ENCODE measurements at regions not wholly inside any gene's neighbourhood (a gene's known extent, or its start where the extent isn't known, plus 50 kb on each side); places are given as distances from the start of the nearest gene placed in this dataset.

DNA sequence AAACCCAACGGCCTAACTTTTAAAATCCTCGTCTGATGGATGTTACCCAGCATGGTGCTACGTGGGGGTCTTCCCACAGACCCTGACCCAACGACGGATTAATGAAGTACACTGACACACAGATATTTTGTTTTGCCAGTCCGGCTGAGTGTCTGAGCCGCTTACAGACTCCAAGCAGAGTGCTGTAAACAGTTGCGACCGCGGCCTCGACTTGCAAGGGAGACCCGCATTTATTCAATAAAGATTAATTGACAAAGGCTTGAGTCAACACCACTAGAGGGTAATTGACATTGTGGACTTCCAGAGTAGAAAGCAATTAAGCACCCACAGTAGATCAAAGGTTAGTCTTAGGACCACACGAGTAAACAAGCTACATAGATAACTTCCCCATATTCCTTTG lies 1042.4 kb downstream of the AACS start:
- no peak for DNase-seq

GRCh38 chr12:126108247-126108646 lies 1043.0 kb downstream of the AACS start:
- no peak for DNase-seq

DNA sequence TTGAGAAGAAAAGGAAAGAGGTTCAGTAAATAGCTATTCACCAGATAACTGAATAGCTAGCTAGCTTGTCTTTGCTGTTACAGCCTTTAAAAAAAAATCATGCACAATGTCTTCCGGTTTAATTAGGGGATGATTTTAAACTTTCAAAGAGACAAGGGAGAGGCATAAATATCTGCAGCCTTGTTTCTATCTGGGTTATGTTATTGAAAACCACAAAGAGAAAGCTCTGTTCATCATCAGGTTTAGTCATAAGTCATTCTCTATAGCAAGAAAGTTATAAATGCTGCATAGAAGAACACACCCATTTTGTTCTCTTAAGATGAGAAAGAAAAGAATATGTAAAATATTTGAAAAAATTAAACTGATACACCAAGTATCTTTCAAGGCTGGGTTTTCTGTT lies 1046.9 kb downstream of the AACS start:
- no peak for DNase-seq

- DNase-seq, result no peak
These were observed 1047.6 kb downstream of the AACS start for GRCh38 chr12:126112849-126113248.

DNA sequence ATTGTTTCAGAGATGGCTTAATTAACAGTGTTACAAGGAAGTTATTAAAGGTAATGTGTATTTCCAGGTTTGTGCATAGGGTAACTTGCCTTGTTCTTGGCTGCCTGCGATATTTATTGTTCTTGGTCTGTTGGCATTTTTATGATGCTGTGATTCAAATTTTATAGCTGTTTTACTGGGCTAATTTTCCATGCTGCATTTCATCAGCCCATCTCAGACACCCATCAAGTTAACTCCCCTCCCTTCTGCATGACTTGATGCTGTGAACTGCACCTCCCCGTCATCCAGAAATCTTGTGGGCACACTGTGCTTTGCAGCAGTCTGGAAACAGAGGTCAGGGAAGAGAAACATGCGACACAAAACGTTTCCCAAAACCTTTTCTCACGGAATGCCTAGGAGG lies 1049.2 kb downstream of the AACS start:
- peak; percentile 26 for DNase-seq

DNA sequence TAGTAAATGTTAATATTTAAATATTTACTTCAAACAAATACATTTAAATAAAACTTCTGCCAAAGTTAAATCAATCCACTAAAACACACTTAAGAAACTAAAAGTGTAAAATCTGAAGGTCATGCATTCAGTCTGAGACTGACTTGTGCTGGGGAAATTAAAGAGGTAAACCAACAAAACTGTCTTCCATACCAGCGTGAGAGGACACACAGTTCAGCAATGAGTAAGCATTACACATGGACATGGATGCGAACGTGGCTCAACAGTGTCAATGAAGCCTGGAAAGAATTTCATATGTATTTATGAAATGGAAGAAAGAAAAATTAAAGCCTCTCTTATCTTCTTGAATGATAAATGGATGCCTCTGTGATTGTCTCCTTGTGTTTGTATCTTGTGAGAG lies 1052.3 kb downstream of the AACS start:
- DNase-seq, result no peak

- DNase-seq, result no peak
These were observed 1074.1 kb downstream of the AACS start for GRCh38 chr12:126139355-126139754.

DNA sequence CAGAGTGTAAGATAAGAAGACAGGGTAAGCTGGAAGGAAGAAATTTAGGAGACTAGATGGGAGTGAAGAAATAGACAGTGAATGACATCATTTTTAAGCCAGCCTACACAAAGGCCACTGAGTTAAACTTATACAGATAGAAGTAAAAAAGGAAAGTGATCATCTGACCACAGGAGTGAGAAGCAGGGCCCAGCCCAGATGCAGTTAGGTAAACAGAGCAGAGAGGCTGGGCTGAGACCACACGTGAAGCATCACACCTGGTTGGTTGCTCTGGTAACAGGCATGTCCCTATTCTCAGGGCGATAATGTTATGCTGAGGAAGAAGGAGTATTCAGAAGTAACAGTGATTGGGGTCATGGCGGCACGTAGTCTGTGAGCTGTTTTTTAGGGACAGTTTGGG lies 1079.4 kb downstream of the AACS start:
- DNase-seq, result no peak

GRCh38 chr12:126147321-126147720 lies 1082.1 kb downstream of the AACS start:
- DNase-seq, result no peak

GRCh38 chr12:126156806-126157574 lies 1091.8 kb downstream of the AACS start:
- DNase-seq, result no peak

DNA sequence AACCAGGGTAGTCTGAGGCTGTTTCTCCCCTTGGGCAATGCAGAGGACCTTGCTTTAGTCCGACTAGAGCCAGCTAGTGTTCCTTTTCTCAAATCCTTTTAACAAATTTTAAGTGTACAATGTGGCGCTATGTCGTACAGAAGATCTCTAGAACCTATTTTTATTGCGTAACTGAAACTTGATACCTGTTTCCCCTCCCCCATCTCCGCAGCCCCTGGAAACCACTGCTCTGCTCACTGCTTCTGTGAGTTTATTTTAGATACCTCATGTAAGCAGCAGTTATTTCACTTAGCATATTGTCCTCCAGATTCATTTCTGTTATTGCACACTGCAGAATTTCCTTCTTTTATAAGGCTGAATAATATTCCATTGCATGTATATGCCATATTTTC lies 1092.3 kb downstream of the AACS start:
- DNase-seq, result no peak

DNA sequence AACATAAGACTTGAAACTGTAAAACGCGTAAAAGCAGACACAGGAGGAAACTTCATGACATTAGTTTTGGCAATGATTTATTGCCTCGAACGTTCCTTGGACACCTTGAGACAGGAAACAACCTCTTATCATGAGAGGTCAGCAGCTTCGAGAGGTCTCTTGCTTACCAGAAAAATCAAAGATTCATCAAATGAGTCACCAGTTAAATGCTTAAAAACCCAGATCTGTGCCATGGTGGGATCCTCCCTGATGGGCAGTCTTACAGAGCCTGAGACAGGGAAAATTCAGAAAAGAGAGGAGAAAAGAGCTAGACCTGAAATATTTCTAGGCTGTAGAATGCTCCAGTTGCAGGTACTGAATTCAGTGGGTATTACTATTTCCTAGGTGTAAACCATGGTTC lies 1093.9 kb downstream of the AACS start:
- no peak for DNase-seq

DNA sequence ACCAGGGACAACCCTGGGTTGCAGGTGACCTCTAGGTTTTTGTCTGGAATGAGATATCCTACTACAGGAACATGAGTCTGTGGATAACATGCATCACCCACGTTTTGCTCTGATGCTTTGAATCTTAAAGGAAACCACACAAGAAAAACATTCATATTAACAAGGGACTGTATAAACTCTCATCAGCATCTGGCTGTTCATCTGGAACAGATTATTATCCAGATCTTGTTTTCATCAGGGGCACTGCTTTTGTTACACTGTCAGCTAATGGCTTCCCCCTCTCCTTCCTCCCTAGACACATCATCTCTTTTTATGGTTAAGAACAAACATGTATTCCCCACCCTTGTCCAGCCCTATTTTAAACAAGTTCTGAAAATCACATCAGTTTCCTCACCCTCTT lies 1095.7 kb downstream of the AACS start:
- no peak for DNase-seq

DNA sequence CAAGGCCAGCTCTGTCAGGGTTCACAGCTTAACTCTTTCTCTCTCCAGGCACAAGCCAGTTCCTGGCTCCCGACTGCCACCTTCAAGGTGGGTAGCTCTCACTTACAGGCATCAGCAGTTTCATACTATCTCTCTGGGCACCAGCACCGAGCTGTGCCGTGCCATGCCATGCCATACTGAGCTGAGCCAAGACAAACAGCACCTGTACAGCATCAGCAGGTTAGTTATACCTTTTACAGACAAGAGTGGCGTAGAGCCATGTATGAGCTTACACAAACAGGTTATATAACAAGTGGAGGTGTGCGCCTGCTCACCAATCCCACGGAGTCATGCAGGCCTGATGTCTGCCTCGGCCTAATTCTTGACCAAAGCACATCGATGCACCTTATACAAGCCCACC lies 1098.7 kb downstream of the AACS start:
- no peak for DNase-seq

GRCh38 chr12:126171937-126172559 lies 1106.8 kb downstream of the AACS start:
- DNase-seq, result no peak

GRCh38 chr12:126182619-126183236 lies 1117.5 kb downstream of the AACS start:
- no peak for DNase-seq

- no peak for DNase-seq
These were observed 1119.8 kb downstream of the AACS start for GRCh38 chr12:126185025-126185424.

- peak; percentile 10 for DNase-seq
These were observed 1124.6 kb downstream of the AACS start for GRCh38 chr12:126189856-126190255.

DNA sequence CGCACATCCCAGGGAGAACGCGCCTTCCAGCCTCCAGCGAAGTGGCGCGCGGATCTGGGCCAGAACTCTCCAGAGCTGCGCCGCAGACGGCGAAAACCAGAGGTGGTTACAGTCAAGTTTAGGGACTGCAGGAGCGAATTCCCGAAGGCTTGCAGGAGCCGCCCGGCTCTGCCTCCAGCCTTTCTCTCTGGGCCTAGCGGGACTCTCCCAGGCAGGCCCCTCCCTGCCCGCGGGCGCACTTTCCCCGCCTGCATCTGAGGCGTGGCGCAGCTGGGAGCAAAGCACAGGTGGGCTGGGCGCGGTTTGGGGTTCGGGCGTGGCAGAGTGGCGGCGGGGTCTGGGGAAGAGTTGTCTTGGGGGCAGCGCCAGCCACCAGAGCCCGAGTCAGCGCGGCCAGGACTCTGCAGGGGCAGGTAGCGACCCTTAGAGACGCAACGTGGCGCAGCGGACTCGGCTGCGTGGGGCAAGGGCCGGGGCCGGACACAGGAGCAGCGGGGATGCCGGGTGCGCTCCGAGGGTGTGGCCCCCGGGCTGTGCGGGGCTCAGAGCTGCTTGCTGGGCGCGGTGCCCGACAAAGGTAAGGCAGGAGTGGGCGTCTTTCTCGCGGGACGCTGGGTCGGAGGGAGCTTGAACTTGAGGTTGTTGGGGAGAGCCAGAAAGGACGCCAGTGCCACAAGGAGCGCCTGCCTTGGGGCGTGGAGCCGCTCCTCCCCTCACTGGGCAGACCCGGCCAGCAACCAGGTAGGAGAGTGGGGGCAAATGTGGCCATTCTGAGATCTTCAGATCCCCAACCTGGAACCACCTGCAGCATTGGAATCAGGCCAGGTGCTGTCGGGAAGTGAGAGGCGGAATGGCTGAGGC lies 1126.0 kb downstream of the AACS start:
- peak; percentile 4 for DNase-seq

GRCh38 chr12:126191949-126192348 lies 1126.7 kb downstream of the AACS start:
- no peak for DNase-seq

GRCh38 chr12:126193190-126193589 lies 1128.0 kb downstream of the AACS start:
- DNase-seq, result no peak

DNA sequence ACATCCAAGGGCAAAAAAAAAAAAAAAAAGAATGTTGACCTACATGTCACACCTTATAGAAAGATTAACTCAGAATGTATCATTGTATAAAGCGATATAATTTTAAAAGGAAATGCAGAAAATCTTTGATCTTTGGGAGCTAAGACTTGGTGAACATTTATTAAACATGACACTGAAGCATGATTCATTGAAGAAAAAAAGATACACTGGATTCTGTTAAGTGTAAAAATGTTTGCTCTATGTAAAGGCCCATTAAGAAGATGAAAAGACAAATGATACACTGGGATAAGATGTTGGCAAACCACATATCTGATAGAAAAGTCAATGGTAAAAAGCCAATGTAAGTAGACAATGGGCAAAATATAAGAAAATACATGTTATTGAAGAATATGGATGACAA lies 1131.0 kb downstream of the AACS start:
- DNase-seq, result no peak

- DNase-seq, result no peak
These were observed 1133.3 kb downstream of the AACS start for GRCh38 chr12:126198516-126198915.

Measured in left kidney (tissue), 1 donor.